ENCODE measurements at regions not wholly inside any gene's neighbourhood (a gene's known extent, or its start where the extent isn't known, plus 50 kb on each side); places are given as distances from the start of the nearest gene placed in this dataset.

DNA sequence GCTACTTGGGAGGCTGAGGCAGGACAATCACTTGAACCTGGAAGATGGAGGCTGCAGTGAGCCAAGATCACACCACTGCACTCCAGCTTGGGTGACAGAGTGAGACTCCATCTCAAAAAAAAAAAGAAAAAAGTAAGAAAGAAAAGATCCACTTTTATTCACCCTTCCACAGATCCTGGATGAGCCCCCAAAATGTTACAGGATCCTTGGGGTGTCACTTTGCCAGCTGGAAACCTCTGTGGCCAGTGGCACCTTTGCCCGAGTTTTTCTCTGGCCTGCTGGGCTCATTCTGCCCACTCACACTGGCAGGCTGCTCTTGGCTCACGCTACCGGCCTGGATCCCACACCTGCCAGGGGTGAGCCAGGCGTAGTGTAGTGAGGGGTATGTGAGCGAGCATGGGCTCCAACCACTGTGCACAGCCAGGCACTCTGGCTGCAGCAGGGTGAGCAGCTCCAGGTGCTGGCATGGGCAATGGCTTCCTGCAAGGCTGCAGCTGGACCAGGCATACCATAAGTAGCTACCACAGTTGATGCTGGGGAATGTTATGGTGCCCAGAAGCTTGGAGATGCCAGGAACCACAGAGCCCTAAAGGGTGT, 57.8 kb upstream of the C15orf39 start:
- CTCF ChIA-PET: interaction anchor here (1.3 kb wide), 1 partner anchor 114 kb away, joined by 3 read pairs; no protein-coding TSS in a partner anchor
- H3K4me1 Mint-ChIP-seq: no peaks in the 10 kb centered on the region
- DNase-seq (ENCODE audit: low spot score): no peak
- POLR2A ChIA-PET: no interaction called here
- peaks cover 19% of the 10 kb centered on the region for H3K27me3 Mint-ChIP-seq (ENCODE audit: low read depth)
- H3K9me3 Mint-ChIP-seq: peaks cover 53% of the 10 kb centered on the region
- no peak overlapping the region for H3K4me3 Mint-ChIP-seq
- no peak for TF ChIP-seq RELA (CRISPR knock-in tag; IDR thresholded peaks at IDR 0.05; ENCODE audit: borderline replicate concordance)
- TF ChIP-seq SOX15 (CRISPR knock-in tag; IDR thresholded peaks at IDR 0.05): no peak
- TF ChIP-seq TCF7 (CRISPR knock-in tag; IDR thresholded peaks at IDR 0.05; ENCODE audit: low read depth): no peak
- TF ChIP-seq SMAD3 (CRISPR knock-in tag; IDR thresholded peaks at IDR 0.05; ENCODE audit: borderline replicate concordance): no peak
- TF ChIP-seq, protein P1, sequence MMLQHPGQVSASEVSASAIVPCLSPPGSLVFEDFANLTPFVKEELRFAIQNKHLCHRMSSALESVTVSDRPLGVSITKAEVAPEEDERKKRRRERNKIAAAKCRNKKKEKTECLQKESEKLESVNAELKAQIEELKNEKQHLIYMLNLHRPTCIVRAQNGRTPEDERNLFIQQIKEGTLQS (CRISPR knock-in tag; conservative IDR thresholded peaks at IDR 0.05): no peak
- TF ChIP-seq ZBTB21 (CRISPR knock-in tag; IDR thresholded peaks at IDR 0.05; ENCODE audit: borderline replicate concordance): no peak
- TF ChIP-seq HMGA2 (CRISPR knock-in tag; IDR thresholded peaks at IDR 0.05): no peak
- no peak for TF ChIP-seq USF2 (CRISPR knock-in tag; IDR thresholded peaks at IDR 0.05)
- TF ChIP-seq AR (CRISPR knock-in tag; IDR thresholded peaks at IDR 0.05): no peak
- no peak for TF ChIP-seq ZNF423 (CRISPR knock-in tag; IDR thresholded peaks at IDR 0.05)
- TF ChIP-seq USF1 (CRISPR knock-in tag; IDR thresholded peaks at IDR 0.05): no peak
- TF ChIP-seq NR2C2 (CRISPR knock-in tag; IDR thresholded peaks at IDR 0.05): no peak
- no peak for TF ChIP-seq NFE2L1 (CRISPR knock-in tag; IDR thresholded peaks at IDR 0.05)
- no peak for TF ChIP-seq GTF2I (CRISPR knock-in tag; conservative IDR thresholded peaks at IDR 0.05)
- TF ChIP-seq TP53 (CRISPR knock-in tag; IDR thresholded peaks at IDR 0.05): no peak
- no peak for TF ChIP-seq HMGXB4 (CRISPR knock-in tag; IDR thresholded peaks at IDR 0.05)
- TF ChIP-seq SP1 (CRISPR knock-in tag; conservative IDR thresholded peaks at IDR 0.05): no peak
- H3K36me3 Mint-ChIP-seq: peaks cover 34% of the 10 kb centered on the region
- no peak overlapping the region for H3K27ac Mint-ChIP-seq
- ATAC-seq: no peak

DNA sequence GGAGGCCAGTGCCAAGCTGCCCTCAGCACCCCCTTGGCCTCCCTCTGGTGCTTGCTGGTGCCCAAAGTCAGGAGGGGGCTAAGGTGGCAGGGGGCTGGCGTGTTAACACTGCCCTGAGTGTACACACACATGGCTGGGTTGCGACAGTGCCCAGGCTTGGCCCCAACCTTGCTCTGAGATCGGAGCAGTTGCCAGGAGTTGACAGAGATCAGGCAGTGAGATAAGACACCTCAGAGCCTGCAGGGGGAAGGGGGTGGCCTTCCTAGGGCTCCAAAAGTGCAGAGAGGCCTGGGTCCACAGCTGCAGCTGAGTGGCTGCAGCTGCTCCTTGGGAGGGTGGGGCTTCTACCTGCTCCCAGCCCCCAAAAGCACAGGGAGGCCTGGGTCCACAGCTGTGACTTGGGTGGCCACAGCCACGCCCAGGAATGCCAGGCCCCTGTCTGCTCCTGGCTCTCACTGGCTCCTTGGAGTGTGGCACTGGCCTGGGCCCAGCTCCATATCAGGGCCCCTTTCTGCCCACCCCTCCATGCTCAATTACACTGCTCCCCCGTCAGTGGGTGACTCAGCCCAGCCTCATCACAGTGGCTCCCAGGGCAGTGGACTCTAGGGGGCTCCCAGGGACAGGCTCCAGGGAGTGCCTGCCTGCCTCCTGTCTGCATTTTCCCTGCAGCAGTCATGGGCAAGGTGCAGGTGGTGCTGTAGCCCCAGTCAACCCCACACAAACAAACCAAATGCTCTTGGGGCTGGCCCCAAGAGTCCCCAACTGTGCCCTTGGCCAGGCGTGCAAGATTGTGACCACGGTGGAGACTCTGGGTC, 56.4 kb upstream of the C15orf39 start:
- Mint-ChIP-seq H3K27me3 (ENCODE audit: low read depth) (peaks cover 19% of the 10 kb centered on the region), H3K4me3 (no peak overlapping the region), H3K9me3 (peaks cover 54% of the 10 kb centered on the region), H3K4me1 (no peaks in the 10 kb centered on the region), H3K36me3 (peaks cover 34% of the 10 kb centered on the region), H3K27ac (no peak overlapping the region)
- DNase-seq (ENCODE audit: low spot score) (no peak), ATAC-seq (no peak)
- ChIA-PET CTCF (interaction anchor here (1.3 kb wide), 1 partner anchor 116 kb away, joined by 3 read pairs; no protein-coding TSS in a partner anchor), POLR2A (no interaction called here)
- TF ChIP-seq IRF2 (CRISPR knock-in tag; IDR thresholded peaks at IDR 0.05; ENCODE audit: borderline replicate concordance, low read depth) (no peak), ZNF396 (CRISPR knock-in tag; IDR thresholded peaks at IDR 0.05; ENCODE audit: borderline replicate concordance) (no peak), CREM (CRISPR knock-in tag; IDR thresholded peaks at IDR 0.05) (no peak)
- TF ChIP-seq, protein P2, sequence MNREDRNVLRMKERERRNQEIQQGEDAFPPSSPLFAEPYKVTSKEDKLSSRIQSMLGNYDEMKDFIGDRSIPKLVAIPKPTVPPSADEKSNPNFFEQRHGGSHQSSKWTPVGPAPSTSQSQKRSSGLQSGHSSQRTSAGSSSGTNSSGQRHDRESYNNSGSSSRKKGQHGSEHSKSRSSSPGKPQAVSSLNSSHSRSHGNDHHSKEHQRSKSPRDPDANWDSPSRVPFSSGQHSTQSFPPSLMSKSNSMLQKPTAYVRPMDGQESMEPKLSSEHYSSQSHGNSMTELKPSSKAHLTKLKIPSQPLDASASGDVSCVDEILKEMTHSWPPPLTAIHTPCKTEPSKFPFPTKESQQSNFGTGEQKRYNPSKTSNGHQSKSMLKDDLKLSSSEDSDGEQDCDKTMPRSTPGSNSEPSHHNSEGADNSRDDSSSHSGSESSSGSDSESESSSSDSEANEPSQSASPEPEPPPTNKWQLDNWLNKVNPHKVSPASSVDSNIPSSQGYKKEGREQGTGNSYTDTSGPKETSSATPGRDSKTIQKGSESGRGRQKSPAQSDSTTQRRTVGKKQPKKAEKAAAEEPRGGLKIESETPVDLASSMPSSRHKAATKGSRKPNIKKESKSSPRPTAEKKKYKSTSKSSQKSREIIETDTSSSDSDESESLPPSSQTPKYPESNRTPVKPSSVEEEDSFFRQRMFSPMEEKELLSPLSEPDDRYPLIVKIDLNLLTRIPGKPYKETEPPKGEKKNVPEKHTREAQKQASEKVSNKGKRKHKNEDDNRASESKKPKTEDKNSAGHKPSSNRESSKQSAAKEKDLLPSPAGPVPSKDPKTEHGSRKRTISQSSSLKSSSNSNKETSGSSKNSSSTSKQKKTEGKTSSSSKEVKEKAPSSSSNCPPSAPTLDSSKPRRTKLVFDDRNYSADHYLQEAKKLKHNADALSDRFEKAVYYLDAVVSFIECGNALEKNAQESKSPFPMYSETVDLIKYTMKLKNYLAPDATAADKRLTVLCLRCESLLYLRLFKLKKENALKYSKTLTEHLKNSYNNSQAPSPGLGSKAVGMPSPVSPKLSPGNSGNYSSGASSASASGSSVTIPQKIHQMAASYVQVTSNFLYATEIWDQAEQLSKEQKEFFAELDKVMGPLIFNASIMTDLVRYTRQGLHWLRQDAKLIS (CRISPR knock-in tag; IDR thresholded peaks at IDR 0.05; ENCODE audit: borderline replicate concordance): no peak
- TF ChIP-seq, protein P3, sequence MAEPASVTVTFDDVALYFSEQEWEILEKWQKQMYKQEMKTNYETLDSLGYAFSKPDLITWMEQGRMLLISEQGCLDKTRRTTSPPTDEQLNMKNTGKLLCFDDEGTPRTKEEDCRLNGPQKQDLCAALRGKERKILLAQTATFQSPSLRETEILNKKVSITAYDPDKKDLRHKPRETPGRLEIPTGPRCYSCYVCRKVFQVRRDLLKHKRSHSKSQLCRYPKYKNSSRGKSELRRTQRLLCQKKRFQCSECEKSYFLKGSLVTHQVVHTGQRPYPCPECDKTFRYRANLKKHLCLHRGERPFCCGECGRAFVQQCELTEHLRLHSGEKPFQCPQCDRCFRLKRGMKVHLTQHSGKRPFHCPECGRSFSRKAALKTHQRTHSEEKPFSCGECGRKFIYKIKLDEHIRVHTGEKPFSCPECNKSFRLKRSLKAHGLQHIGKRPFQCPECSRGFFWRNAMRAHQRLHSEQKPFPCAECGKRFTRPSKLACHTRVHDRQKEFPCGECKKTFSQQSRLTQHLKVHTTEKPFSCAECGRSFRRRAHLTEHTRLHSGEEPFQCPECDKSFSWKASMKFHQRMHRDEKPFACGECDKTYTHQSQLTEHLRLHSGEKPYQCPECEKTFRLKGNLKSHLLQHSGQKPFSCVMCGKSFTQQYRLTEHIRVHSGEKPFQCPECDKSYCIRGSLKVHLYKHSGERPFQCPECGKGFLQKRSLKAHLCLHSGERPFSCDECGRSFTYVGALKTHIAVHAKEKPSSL (CRISPR knock-in tag; conservative IDR thresholded peaks at IDR 0.05): no peak
